AG04449 (cell line): ENCODE measurements at regions not wholly inside any gene's neighbourhood (a gene's known extent, or its start where the extent isn't known, plus 50 kb on each side); places are given as distances from the start of the nearest gene placed in this dataset.

Experiments used
- CTCF ChIA-PET: fragments of 350-600 bp; formaldehyde crosslinking; extraction: SDS; loops from one replicate; lab custom pipeline; 2021; ENCODE audit warnings: antibody characterized with exemption; lab: Yijun Ruan, JAX
- POLR2A ChIA-PET: fragments of 400-600, 350-600 bp; formaldehyde crosslinking; extraction: SDS; loops from one replicate; lab custom pipeline; 2020; ENCODE audit warnings: antibody characterized with exemption, inconsistent platforms; lab: Yijun Ruan, JAX
- DNase-seq: peaks from one replicate; pipeline ENCODE4 v3.0.0-alpha.2; 2010; ENCODE audit warnings: low read depth, low spot score
- H3K4me3 ChIP-seq: 2 replicates; pipeline ENCODE4 v1.5.1; 2011; ENCODE audit warnings: low read depth, mild to moderate bottlenecking, control low read depth, low read length
- TF ChIP-seq, protein P1 (sequence below): IDR thresholded peaks from one replicate; pipeline ENCODE4 v1.5.1; 2011; ENCODE audit warnings: mild to moderate bottlenecking, moderate library complexity, low read length, control low read depth, inconsistent platforms; ENCODE audit not compliant: insufficient read depth; ENCODE audit errors: missing control alignments

DNA sequence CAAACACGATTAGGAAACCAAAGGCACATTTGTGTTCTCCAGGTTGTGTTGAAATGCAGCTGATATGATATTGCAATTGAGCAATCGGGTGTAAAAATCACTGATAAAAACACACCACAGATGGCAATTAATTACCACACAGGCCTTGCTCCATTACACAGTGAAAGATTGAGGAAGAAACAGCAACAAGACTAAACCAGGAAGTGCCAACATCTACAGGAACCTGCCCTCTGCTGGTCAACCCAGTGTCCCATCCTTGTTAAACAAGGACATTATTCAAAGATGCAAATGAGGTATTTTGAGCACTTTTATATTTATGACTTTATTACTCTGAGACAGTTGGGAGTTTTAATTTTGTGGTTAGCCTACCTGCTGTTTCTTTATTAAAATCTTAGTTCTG is 765.6 kb upstream of the GHITM start:
- ChIA-PET CTCF (no interaction called here), POLR2A (no interaction called here)
- no peak overlapping the region for H3K4me3 ChIP-seq
- no peak for DNase-seq
- TF ChIP-seq, protein P1, sequence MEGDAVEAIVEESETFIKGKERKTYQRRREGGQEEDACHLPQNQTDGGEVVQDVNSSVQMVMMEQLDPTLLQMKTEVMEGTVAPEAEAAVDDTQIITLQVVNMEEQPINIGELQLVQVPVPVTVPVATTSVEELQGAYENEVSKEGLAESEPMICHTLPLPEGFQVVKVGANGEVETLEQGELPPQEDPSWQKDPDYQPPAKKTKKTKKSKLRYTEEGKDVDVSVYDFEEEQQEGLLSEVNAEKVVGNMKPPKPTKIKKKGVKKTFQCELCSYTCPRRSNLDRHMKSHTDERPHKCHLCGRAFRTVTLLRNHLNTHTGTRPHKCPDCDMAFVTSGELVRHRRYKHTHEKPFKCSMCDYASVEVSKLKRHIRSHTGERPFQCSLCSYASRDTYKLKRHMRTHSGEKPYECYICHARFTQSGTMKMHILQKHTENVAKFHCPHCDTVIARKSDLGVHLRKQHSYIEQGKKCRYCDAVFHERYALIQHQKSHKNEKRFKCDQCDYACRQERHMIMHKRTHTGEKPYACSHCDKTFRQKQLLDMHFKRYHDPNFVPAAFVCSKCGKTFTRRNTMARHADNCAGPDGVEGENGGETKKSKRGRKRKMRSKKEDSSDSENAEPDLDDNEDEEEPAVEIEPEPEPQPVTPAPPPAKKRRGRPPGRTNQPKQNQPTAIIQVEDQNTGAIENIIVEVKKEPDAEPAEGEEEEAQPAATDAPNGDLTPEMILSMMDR: no peak

DNA sequence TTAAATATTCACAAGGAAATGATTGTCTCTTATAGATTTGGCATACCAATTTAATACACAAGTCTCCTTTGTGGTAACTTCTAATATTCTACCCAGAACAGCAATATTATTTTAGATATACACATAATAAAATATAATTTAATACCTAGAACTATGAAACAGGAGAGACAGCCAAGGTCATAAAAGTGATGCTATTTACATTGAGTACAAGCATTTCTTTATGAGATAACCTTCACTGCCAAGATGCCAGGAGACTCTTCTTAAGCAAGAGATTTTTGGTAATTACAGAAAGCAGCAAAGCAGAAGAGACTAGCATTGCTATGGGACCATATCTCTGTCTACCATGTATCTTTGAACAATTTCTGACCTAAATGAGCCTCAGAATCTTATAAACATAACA is 764.6 kb upstream of the GHITM start:
- H3K4me3 ChIP-seq: no peak overlapping the region
- TF ChIP-seq, protein P1: no peak
- DNase-seq: no peak
- ChIA-PET CTCF (no interaction called here), POLR2A (no interaction called here)

DNA sequence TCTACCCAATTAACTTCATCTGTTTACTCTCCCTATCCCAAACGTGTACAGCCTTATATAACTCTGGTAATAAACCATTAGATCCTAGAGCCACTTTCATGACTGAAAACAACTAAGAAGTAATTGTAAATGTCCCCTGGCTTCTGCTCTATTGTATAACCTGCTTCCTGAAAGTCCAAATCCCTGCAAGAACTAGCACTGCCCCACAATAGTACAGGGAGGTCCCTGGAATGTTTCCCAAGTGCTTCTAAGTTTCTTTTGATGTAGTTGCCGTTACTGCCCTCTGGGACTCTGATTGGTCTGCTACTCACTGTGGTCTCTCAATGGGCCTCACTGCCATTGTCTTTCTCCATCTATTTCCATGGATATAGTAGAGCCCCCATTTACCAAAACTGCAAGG is 764.0 kb upstream of the GHITM start:
- DNase-seq: no peak
- POLR2A ChIA-PET: no interaction called here
- no peak overlapping the region for H3K4me3 ChIP-seq
- CTCF ChIA-PET: no interaction called here
- TF ChIP-seq, protein P1: no peak

DNA sequence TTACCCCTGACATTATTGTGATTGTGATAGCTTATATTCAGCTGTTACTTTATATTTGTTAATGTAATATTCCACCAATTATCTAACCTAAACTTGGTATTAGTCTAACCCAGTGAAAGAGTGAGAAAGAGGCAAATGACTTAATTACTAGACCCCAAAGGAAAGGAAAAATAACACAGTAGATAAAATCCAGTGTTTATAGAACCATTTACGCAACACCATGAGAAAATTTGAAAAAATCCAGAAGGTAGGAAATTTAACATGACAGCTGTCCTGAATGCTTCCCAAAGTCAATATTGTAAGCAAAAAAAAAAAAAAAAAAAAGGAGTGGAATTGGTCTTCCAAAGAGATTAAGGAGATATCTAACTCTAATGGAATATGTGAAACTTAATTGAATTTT is 741.5 kb upstream of the GHITM start:
- CTCF ChIA-PET: no interaction called here
- POLR2A ChIA-PET: no interaction called here
- H3K4me3 ChIP-seq: no peak overlapping the region
- TF ChIP-seq, protein P1: no peak
- no peak for DNase-seq

DNA sequence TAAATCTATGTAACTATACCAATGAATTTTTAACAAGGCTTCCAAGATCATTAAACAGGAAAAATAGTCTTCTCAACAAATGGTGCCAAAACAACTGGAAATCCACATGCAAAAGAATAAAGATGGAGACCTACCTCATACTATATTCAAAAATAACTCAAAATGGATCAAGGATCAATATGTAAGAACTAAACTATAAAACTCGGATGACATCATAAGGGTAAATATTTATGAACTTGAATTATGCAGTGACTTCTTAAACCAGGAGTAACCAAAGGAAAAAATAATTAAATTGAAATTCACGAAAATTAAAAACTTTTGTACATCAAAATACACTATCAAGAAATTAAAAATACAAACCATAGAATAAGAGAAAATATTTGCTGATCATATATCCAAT is 728.7 kb upstream of the GHITM start:
- no peak for DNase-seq
- ChIA-PET POLR2A (no interaction called here), CTCF (no interaction called here)
- TF ChIP-seq, protein P1: no peak
- no peak overlapping the region for H3K4me3 ChIP-seq

DNA sequence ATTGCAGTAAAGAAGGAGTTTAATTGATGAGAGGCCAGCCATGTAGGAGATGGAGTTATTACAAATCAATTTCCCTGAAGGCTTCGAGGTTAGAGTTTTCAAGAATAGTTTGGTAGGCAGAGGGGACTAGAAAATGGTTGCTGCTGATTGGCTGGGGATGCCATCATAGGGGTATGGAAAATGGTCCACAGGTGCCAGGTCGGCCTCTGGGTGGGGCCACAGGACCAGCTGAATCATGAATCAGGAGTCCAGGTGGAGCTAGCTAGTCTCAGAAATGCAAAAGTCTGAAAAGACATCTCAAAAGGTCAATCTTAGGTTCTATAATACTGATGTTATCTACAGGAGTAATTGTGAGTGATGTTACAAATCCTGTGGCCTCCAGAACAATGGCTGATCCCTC is 714.0 kb upstream of the GHITM start:
- ChIA-PET CTCF (no interaction called here), POLR2A (no interaction called here)
- TF ChIP-seq, protein P1: no peak
- H3K4me3 ChIP-seq: no peak overlapping the region
- DNase-seq: no peak
